MM.1S (cell line): ENCODE measurements at regions not wholly inside any gene's neighbourhood (a gene's known extent, or its start where the extent isn't known, plus 50 kb on each side); places are given as distances from the start of the nearest gene placed in this dataset.

ENCODE experiments used
- EZH2 ChIP-seq: fragments of 300-600 bp; sonication (generic); optimal IDR thresholded peaks from 2 replicates; pipeline ENCODE3; 2017; ENCODE audit warnings: low read depth, mild to moderate bottlenecking, antibody characterized with exemption, low read length, mixed read lengths
- TF ChIP-seq, protein P1 (sequence below): fragments of 300-600 bp; sonication (generic); IDR thresholded peaks from 2 replicates; pipeline ENCODE4 v1.5.1; 2016; ENCODE audit warnings: antibody characterized with exemption, low read length, mixed read lengths

DNA sequence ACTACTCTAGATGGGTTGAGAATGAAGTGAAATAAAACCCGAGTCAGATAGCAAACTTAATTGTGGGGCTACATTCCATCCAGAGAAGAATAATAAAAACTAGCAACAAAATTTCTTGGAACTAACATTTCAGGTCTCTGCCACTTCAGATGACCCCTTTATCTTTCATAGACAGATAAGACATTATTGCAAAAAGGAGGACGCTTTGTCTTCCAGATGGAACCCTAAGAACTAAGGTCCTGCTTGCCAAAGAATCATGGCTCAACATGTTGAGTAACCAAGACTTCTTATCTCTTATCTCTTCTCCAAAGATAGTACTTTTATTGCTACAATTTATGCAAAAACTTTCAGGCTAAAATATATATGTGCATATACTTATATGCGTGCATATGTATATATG lies 221.1 kb upstream of the PREP start:
- TF ChIP-seq, protein P1, sequence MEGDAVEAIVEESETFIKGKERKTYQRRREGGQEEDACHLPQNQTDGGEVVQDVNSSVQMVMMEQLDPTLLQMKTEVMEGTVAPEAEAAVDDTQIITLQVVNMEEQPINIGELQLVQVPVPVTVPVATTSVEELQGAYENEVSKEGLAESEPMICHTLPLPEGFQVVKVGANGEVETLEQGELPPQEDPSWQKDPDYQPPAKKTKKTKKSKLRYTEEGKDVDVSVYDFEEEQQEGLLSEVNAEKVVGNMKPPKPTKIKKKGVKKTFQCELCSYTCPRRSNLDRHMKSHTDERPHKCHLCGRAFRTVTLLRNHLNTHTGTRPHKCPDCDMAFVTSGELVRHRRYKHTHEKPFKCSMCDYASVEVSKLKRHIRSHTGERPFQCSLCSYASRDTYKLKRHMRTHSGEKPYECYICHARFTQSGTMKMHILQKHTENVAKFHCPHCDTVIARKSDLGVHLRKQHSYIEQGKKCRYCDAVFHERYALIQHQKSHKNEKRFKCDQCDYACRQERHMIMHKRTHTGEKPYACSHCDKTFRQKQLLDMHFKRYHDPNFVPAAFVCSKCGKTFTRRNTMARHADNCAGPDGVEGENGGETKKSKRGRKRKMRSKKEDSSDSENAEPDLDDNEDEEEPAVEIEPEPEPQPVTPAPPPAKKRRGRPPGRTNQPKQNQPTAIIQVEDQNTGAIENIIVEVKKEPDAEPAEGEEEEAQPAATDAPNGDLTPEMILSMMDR, result no peak
- TF ChIP-seq EZH2, result no peak
